CD4-positive, alpha-beta T cell treated with Interleukin-12 subunit alpha and Interleukin-12 subunit beta, for 1 hour (primary cell): ENCODE measurements at regions not wholly inside any gene's neighbourhood (a gene's known extent, or its start where the extent isn't known, plus 50 kb on each side); places are given as distances from the start of the nearest gene placed in this dataset.
A peak's percentile ranks its signal among the peaks of the same experiment; 100 is the strongest.

Experiments
- DNase-seq: peaks from one replicate; pipeline ENCODE4 v3.0.0-alpha.2; 2020

DNA sequence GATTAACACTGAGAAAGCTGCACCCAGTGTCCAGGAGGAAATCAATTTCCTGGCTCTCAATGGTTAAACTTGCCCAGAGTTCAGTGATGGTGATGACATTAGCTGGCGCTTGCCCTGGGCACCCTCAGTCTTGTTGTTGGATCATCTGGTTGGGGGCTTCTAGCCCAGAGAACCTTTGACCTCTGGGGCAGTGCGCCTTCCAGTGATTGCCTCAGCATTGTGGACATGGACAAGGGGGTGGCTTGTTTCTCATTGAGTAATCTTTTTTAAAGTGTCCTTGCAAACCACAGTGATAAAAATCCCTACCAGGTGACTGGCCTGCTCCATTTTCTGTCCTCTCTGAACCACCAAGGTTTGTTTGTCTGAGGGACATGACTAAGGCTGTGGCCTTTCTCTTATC, 95.6 kb upstream of the USP9Y start:
- DNase-seq: no peak

DNA sequence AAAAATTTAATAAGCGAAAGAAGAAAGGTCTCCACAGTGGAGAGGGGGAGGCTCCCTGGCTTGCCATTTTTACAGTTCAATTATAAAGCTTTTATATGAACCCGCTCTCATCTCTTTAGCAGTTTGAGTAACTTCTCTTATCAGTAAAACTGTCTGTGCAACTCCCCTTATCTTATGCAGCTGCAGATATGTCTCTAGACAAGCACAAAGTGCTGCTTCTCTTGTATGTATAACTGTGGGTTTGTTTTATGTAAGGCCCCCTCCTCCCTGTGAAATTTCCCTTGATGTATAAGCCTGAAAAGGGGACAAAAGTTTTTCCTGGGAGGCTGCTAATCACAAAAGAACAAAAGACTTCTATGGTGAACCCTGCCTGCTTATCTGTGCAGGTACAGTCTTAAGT, 90.2 kb upstream of the USP9Y start:
- DNase-seq: no peak

DNA sequence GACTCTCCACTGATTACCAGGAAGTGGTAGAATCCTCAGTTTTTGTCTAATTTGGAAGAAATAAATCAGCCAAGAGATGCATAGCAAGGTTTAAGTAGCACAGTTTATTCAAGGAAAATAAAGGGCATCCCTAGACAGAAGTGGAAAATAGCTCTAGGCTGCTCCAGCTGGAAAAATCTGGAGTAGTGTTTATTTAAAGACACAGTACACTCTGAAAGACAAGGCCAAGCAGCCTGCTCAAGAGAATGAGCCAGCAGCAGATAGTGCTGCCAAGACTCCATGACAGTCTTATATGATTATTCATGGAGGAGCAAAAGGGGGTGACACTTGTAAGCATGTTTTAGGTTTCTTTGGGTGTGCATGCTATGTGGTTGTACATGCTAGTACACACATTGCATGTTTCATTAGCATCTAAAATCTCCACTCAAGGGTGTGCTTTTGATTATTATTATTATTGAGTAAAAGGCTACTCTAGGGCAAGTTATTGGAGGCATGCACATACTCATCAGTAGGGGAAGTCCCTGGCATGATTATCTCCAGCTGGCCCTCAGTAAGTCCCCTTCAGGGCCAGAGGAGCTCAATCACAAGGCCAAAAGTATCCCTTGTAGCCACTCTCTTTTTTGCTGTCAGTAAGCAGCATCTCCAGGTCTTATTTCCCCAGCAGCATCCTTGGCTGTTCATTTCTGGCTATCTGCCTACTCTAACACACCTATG, 85.1 kb upstream of the USP9Y start:
- DNase-seq: no peak

DNA sequence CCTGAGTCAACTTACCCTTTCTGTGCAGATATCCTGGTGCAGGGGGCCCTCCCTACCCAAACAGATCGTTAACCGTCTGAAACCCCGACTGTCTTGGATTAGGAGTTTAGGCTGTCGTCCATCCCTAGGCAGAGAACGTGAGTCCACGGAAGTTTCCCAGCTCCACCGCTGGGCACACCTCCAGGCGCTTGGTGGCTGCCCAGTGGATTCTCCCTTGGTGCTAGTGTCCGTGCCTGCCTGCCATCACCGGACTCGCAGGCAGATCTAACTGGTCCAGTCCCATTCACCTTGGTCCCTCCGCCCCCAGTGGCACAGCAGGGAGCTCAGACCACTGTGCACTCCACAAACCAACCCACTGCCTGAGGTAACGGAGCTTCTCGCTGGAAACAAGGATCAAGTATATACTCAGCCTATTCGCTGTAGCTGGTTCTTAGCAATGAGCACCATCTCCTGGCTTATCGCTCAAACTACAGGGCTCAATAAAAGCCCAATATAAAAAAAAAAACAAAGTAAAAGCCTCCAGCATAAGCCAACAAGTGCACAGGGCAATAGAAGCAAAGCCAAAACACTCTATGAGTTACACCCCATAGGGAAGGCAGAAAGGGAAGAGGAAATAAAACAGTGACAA, 79.5 kb upstream of the USP9Y start:
- DNase-seq: peak; percentile 36

DNA sequence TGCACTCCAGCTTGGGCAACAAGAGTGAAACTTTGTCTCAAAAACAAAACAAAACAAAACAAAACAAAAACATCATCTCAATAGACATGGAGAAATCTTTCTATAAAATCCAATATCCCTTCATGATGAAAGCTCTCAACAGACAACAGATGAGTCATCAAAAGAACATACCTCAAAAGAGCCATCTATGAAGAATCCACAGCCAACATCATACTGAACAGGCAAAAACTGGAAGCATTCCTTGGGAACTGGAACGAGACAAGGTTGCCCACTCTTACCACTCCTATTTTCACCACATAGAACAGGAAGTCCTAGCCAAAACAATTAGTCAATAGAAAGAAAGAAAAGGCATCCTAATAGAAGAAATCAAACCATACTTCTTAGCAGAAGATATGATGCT, 77.8 kb upstream of the USP9Y start:
- DNase-seq: no peak

DNA sequence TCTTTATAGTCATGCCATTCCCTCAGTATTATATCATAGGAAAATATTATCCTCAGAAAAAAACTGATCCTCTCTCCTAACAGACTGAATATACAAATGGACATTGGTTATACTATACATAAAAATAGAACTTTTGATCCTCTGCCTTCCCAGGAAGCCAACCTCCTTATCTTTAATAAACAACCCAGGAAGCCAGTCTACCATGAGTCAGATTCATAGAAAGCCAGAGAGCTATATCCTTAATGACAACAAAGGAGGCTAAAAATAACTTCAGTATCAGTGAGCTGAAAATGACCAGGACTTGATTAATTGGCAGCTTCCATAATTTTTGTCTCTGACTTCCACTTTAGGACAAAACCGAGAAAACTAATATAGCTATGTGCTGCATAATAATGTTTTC, 58.0 kb upstream of the USP9Y start:
- DNase-seq: no peak

DNA sequence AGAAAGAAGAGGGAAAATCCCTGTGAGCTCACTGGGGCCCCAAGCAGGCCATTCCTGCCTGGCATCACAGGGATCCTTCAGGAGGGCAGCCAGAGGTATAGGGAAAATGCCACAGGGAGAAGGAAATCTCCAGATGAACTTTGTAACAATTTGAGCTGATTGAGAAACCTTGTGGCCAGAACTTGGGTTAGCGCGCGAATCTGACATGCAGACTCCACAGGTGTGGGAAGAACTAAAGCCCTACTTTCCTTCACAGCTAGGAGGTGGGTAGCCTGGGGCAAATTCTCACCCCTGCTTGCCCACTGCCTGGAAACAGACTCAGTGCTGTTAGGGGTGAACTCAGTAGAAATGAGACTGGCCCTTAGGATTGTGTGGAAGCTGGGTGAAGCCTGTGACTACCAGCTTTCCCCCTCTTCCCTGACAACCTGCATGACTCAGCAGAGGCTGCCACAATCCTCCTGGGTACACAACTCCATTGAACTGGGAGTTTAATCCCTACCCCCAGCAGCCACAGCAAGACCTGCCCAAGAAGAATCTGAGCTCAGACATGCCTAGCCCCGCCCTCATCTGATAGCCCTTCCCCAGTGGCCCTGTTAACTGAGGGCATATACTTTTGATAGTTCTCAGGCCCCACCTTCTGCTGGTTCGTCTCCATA, 57.2 kb upstream of the USP9Y start:
- no peak for DNase-seq

DNA sequence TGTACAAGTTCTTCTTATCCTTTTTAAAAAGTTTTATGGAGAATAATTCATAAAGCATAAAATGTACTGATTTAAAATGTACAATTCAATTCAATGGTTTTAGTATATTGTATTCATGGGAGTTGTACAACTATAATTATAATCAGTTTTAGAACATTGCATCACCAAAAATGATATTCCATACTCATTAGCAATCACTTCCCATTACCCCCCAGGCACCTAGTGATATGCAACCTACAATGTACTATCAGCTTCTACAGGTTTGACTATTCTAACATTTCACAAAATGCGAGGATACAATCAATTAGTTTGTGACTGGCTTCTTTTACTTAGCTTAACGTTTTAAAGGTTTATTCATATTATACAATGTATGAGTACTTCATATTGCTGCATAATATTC, 49.9 kb upstream of the USP9Y start:
- DNase-seq: no peak
